Activated B cell treated with CpG ODN at 0.5 μM for 24 hours (primary cell): ENCODE measurements at regions not wholly inside any gene's neighbourhood (a gene's known extent, or its start where the extent isn't known, plus 50 kb on each side); places are given as distances from the start of the nearest gene placed in this dataset.

ENCODE experiments used
- ATAC-seq: fragments of 200-7000 bp; cut with Tn5 transposase; one replicate; pipeline ENCODE4 v1.10.0; 2021; ENCODE audit warnings: low read depth, mild to moderate bottlenecking, moderate library complexity
- CTCF ChIA-PET: fragments of 350-600 bp; sonication (Branson Sonifier 250); formaldehyde crosslinking; loops from one replicate; lab custom pipeline; 2021; ENCODE audit warnings: antibody characterized with exemption; lab: Charles Lee
- POLR2A ChIA-PET: fragments of 350-600 bp; sonication (Branson Sonifier 250); formaldehyde crosslinking; loops from one replicate; lab custom pipeline; 2021; ENCODE audit warnings: antibody characterized with exemption; lab: Charles Lee
- DNase-seq: peaks from one replicate; pipeline ENCODE4 v3.0.0; 2022
- H3K27ac Mint-ChIP-seq: one replicate; pipeline ENCODE4 v1.8.0; 2020; ENCODE audit warnings: mixed read lengths
- H3K27me3 Mint-ChIP-seq: one replicate; pipeline ENCODE4 v1.8.0; 2021; ENCODE audit warnings: mixed read lengths
- H3K36me3 Mint-ChIP-seq: one replicate; pipeline ENCODE4 v1.8.0; 2021; ENCODE audit warnings: low read depth, mixed read lengths
- H3K4me1 Mint-ChIP-seq: one replicate; pipeline ENCODE4 v1.8.0; 2021; ENCODE audit warnings: mixed read lengths
- H3K4me3 Mint-ChIP-seq: one replicate; pipeline ENCODE4 v1.8.0; 2020; ENCODE audit warnings: mild to moderate bottlenecking, mixed read lengths
- H3K9me3 Mint-ChIP-seq: one replicate; pipeline ENCODE4 v1.8.0; 2020; ENCODE audit warnings: mixed read lengths
- intact Hi-C: fragments of 100-400 bp; cut with micrococcal nuclease; formaldehyde crosslinking; loops from one replicate; pipeline ENCODE4 v1.15.1; 2024
- TF ChIP-seq, protein P1 (sequence below): fragments of 200-600 bp; IDR thresholded peaks from one replicate; pipeline ENCODE4 v1.8.0; 2022; ENCODE audit warnings: antibody characterized with exemption, mild to moderate bottlenecking

DNA sequence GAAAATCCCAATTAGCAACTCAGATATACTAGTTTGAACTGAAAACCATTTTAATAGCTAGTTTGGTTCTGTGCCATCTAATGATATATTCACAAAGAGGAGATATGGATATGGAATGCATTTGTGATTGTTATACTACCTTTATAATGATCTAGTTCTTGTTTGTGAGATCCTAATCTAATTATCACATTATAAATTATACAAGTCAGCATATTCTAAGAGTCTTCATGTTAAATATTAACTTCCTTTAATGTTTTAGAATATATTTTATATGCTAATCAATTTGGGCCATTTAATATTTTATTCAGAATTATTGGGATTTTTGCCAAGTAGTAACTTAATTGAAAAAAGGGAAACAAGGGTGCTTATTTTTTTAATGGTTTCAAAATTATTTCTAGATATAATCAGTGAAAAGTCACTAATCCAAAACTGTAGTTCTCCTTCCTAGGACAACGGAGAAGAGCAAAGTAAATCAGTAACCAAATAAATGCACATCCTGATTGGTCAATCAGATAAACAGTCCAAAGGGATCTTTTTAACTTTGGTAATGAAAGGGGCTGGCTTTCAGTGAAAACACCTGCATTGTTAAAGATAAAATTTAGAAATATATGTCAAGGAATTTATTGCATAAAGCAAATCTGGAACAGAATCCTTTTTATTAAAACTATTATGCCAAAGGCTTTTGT is 173.9 kb upstream of the MEOX2 start:
- H3K4me3 Mint-ChIP-seq, result no peak overlapping the region
- ATAC-seq (no peak), DNase-seq (no peak)
- ChIA-PET CTCF (no interaction called here), POLR2A (no interaction called here)
- H3K36me3 Mint-ChIP-seq, result no peaks in the 10 kb centered on the region
- no peaks in the 10 kb centered on the region for H3K4me1 Mint-ChIP-seq
- TF ChIP-seq, protein P1, sequence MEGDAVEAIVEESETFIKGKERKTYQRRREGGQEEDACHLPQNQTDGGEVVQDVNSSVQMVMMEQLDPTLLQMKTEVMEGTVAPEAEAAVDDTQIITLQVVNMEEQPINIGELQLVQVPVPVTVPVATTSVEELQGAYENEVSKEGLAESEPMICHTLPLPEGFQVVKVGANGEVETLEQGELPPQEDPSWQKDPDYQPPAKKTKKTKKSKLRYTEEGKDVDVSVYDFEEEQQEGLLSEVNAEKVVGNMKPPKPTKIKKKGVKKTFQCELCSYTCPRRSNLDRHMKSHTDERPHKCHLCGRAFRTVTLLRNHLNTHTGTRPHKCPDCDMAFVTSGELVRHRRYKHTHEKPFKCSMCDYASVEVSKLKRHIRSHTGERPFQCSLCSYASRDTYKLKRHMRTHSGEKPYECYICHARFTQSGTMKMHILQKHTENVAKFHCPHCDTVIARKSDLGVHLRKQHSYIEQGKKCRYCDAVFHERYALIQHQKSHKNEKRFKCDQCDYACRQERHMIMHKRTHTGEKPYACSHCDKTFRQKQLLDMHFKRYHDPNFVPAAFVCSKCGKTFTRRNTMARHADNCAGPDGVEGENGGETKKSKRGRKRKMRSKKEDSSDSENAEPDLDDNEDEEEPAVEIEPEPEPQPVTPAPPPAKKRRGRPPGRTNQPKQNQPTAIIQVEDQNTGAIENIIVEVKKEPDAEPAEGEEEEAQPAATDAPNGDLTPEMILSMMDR, result no peak
- no peaks in the 10 kb centered on the region for H3K27me3 Mint-ChIP-seq
- intact Hi-C loops, result no loop called here
- no peak overlapping the region for H3K27ac Mint-ChIP-seq
- H3K9me3 Mint-ChIP-seq, result no peaks in the 10 kb centered on the region

DNA sequence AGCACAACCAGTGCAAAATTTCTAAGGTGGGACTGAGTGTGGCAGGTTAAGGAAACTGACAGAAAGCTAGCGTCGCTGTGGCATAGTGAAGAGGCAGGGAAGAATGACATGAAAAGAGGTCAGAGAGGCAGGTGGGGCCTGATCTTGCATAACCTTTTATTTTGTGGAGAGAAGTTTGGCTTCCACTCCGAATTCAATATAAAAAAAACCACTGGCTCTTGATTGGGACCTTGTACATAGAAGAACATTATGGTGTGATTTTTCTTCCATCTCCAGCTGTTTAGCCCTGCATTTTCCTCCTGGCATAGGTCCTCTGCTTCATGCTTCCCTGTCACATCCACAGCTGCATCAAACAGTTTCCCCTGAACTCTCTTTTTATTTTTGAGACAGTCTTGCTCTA is 170.5 kb upstream of the MEOX2 start:
- no peaks in the 10 kb centered on the region for H3K9me3 Mint-ChIP-seq
- H3K4me1 Mint-ChIP-seq, result no peaks in the 10 kb centered on the region
- intact Hi-C loops, result no loop called here
- no peaks in the 10 kb centered on the region for H3K27me3 Mint-ChIP-seq
- ChIA-PET POLR2A (no interaction called here), CTCF (no interaction called here)
- no peak overlapping the region for H3K4me3 Mint-ChIP-seq
- no peak overlapping the region for H3K27ac Mint-ChIP-seq
- TF ChIP-seq, protein P1, result no peak
- ATAC-seq, result no peak
- no peak for DNase-seq
- no peaks in the 10 kb centered on the region for H3K36me3 Mint-ChIP-seq

DNA sequence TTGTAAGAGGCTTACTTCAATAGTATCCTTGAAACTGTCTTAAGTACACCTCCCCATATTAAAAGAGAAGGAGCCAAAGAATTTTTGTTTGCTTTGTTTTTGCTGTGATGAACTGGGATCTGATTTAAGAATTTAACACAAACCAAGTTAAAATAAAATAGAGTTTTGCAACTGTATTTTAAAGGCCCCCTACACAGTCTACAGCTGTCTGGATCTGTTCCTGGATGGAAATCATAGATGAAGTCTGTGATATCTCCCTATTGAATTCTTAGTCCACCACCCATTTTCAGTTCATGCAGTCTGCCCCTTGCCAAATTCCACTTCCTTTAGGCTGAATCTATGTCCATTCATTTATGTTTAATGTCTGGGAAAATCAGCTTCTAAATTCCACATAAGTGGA is 169.8 kb upstream of the MEOX2 start:
- intact Hi-C loops, result no loop called here

DNA sequence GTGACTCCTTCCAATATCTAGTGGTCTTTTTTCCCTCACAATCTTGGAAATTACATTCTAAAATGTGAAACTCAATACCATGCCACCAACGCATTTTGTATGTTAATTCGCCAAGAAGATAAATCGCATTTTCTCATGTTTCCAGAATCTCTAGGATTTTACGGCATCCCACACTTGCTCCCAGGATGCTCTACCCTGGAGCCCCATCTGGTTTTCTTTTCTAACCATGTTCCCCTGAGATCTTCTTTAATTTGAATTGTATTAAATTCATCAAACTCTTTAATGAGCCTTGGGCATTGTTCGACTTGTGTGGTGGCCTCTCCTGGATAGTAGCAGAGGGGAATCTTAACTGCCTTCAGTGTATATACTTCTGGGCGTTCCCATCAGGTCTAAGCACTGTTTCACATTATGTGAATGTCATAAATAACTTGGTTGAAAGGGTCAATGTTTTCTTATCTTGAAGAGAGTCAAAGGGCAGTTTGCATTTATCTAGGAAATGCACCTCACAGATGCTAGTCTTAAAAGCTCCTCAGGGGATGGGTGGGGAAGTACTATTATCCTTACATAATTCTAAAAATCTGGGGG is 169.1 kb upstream of the MEOX2 start:
- intact Hi-C loops, result no loop called here
- ATAC-seq, result no peak
- Mint-ChIP-seq H3K4me3 (no peak overlapping the region), H3K4me1 (no peaks in the 10 kb centered on the region), H3K9me3 (no peaks in the 10 kb centered on the region), H3K36me3 (no peaks in the 10 kb centered on the region), H3K27me3 (no peaks in the 10 kb centered on the region), H3K27ac (no peak overlapping the region)
- DNase-seq, result no peak
- POLR2A ChIA-PET, result no interaction called here
- TF ChIP-seq, protein P1, result no peak
- CTCF ChIA-PET, result no interaction called here

More for the DNA sequence above, 169.8 kb upstream of the MEOX2 start:
- no peaks in the 10 kb centered on the region for H3K9me3 Mint-ChIP-seq
- no peaks in the 10 kb centered on the region for H3K36me3 Mint-ChIP-seq
- no peaks in the 10 kb centered on the region for H3K4me1 Mint-ChIP-seq
- H3K4me3 Mint-ChIP-seq, result no peak overlapping the region
- no peaks in the 10 kb centered on the region for H3K27me3 Mint-ChIP-seq
- ATAC-seq (no peak), DNase-seq (no peak)
- ChIA-PET CTCF (no interaction called here), POLR2A (no interaction called here)
- no peak overlapping the region for H3K27ac Mint-ChIP-seq
- TF ChIP-seq, protein P1, result no peak

DNA sequence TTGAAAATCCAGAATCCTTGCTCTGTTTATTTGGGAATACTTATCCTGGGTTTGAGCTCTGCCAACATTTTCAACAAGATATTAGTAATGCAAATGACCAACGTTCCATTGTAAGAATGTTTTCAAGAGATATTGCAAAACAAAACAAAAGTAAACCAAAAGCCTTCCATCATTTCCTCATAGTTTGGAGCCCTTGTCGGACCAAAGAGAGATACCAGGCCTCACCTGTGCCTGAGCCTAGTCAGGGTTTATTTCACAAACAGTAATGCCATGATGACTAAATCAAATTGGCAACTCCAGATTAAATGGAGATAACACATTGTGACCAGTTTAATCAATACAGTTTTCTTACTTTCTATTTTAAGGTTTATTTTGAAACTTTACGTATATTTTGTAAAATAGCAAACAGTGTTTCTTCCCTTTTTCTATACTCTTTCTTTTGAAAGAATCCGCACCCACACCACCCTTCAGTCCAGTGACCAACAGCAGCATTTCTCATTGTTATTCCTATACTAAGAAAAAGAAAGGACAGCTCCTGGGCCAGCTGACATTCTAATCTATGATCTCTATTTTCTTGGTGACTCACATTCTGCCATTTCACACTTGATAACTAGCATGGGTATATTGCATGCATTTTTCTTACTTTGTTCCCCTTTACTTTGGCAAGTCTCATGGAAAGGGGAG is 168.5 kb upstream of the MEOX2 start:
- ATAC-seq, result no peak
- no peaks in the 10 kb centered on the region for H3K27me3 Mint-ChIP-seq
- H3K27ac Mint-ChIP-seq, result no peak overlapping the region
- TF ChIP-seq, protein P1, result no peak
- intact Hi-C loops, result no loop called here
- H3K4me1 Mint-ChIP-seq, result no peaks in the 10 kb centered on the region
- DNase-seq, result no peak
- no peaks in the 10 kb centered on the region for H3K36me3 Mint-ChIP-seq
- H3K9me3 Mint-ChIP-seq, result no peaks in the 10 kb centered on the region
- H3K4me3 Mint-ChIP-seq, result no peak overlapping the region
- POLR2A ChIA-PET, result no interaction called here
- CTCF ChIA-PET, result no interaction called here
